Panc1 (cell line): ENCODE measurements at regions not wholly inside any gene's neighbourhood (a gene's known extent, or its start where the extent isn't known, plus 50 kb on each side); places are given as distances from the start of the nearest gene placed in this dataset.

ENCODE experiments used
- ATAC-seq: fragments of 200-7000 bp; cut with Tn5 transposase; 2 replicates; pipeline ENCODE4 v1.9.1; 2020; ENCODE audit warnings: mild to moderate bottlenecking, moderate library complexity
- BruUV-seq: library from RNA; stranded (reverse); fragments of 400-500 nt; replicated peaks from 2 replicates; lab custom pipeline; 2021; lab: Mats Ljungman, UMichigan
- CTCF ChIA-PET: fragments of 300-600 bp; sonication (Branson Sonifier 250); formaldehyde crosslinking; loops from one replicate; lab custom pipeline; 2022; ENCODE audit warnings: antibody characterized with exemption; lab: Charles Lee
- POLR2A ChIA-PET: fragments of 300-600 bp; sonication (Branson Sonifier 250); formaldehyde crosslinking; loops from one replicate; lab custom pipeline; 2022; ENCODE audit warnings: antibody characterized with exemption; lab: Charles Lee
- DNase-seq: peaks from one replicate; pipeline ENCODE4 v3.0.0-alpha.2; 2010; ENCODE audit warnings: low read depth, low spot score
- H3K27ac ChIP-seq: 2 replicates; pipeline ENCODE4 v1.5.1; 2011; ENCODE audit warnings: mild to moderate bottlenecking, low read length, inconsistent platforms
- H3K27me3 ChIP-seq: fragments of 200-500 bp; sonication (Bioruptor generic); 2 replicates; pipeline ENCODE4 v1.6.0; 2014; ENCODE audit warnings: low read length, inconsistent platforms; ENCODE audit not compliant: control insufficient read depth, insufficient read depth
- H3K36me3 ChIP-seq: fragments of 200-500 bp; sonication (Bioruptor generic); 2 replicates; pipeline ENCODE4 v1.5.1; 2014; ENCODE audit warnings: inconsistent platforms, mild to moderate bottlenecking, low read length, moderate library complexity; ENCODE audit not compliant: control insufficient read depth, insufficient read depth
- H3K4me1 ChIP-seq: 2 replicates; pipeline ENCODE4 v1.5.1; 2011; ENCODE audit warnings: inconsistent platforms, mild to moderate bottlenecking, low read length, moderate library complexity; ENCODE audit not compliant: control insufficient read depth, insufficient read depth
- H3K4me3 ChIP-seq, 2 experiments: 2 replicates each; pipeline ENCODE4 v1.5.1; 2011 to 2012; ENCODE audit warnings: low read depth in 2 of 2, low read length in 2 of 2, mild to moderate bottlenecking in 2 of 2, inconsistent platforms in 1 of 2, moderate library complexity in 1 of 2
- H3K9me3 ChIP-seq: fragments of 200-500 bp; sonication (Bioruptor generic); 2 replicates; pipeline ENCODE4 v1.5.1; 2014; ENCODE audit warnings: low read depth, mild to moderate bottlenecking, inconsistent platforms, low read length, moderate library complexity; ENCODE audit not compliant: control insufficient read depth, insufficient read depth
- POLR2AphosphoS5 ChIP-seq: IDR thresholded peaks from 2 replicates; pipeline ENCODE4 v1.6.1; 2012; ENCODE audit warnings: mild to moderate bottlenecking, low read depth, low read length, moderate library complexity
- SIN3A ChIP-seq: IDR thresholded peaks from 2 replicates; pipeline ENCODE4 v1.6.1; 2012; ENCODE audit warnings: low read depth, mild to moderate bottlenecking, low read length, moderate library complexity, borderline replicate concordance; ENCODE audit not compliant: insufficient read depth
- TCF7L2 ChIP-seq: IDR thresholded peaks from 2 replicates; pipeline ENCODE4 v1.6.1; 2011; ENCODE audit warnings: mild to moderate bottlenecking, low read depth, low read length, inconsistent platforms
- in situ Hi-C: cut with HindIII; loops from 2 replicates; pipeline ENCODE4 v1.10.0; 2016; ENCODE audit warnings: low sequenced_read_pairs, low pct_unique_long_range_greater_than_20kb
- intact Hi-C: fragments of 100-400 bp; cut with micrococcal nuclease; formaldehyde crosslinking; loops from one replicate; pipeline ENCODE4 v1.10.0; 2022; ENCODE audit not compliant: unreplicated experiment
- TF ChIP-seq, protein P1 (sequence below): fragments of 450-650 bp; IDR thresholded peaks from 2 replicates; pipeline ENCODE4 v1.5.1; 2017; ENCODE audit warnings: mild to moderate bottlenecking
- TF ChIP-seq, protein P2 (sequence below), 2 experiments: IDR thresholded peaks; 2 replicates each; pipeline ENCODE4 v1.6.1; 2011 to 2012; ENCODE audit warnings: low read depth in 2 of 2, control low read depth in 1 of 2, low read length in 1 of 2, mild to moderate bottlenecking in 1 of 2, moderate library complexity in 1 of 2; ENCODE audit not compliant: insufficient read depth in 1 of 2

DNA sequence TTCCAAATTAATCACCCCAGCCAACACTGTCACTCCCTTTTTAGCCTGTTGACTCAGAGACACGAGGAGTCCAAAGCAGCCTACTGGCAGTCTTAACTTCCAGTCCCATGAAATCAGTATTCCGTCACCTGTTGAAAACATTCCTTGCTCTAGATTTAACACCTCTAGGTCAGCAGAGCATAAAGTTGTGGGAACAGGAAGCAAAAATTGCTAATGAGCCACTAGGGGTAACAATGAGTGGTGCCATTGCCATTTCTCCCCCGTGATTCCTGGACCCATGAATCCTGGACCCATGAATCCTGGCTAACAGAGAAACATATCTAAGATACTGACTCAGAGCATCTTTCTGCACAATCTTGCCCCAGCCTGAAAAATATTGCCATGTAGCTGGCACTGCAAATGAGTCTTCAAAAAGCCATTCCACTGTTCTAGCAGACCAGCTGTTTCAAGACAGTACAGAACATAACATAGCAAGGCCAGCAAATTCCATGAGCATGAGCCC is 252.7 kb upstream of the PTER start:
- TF ChIP-seq, protein P1, sequence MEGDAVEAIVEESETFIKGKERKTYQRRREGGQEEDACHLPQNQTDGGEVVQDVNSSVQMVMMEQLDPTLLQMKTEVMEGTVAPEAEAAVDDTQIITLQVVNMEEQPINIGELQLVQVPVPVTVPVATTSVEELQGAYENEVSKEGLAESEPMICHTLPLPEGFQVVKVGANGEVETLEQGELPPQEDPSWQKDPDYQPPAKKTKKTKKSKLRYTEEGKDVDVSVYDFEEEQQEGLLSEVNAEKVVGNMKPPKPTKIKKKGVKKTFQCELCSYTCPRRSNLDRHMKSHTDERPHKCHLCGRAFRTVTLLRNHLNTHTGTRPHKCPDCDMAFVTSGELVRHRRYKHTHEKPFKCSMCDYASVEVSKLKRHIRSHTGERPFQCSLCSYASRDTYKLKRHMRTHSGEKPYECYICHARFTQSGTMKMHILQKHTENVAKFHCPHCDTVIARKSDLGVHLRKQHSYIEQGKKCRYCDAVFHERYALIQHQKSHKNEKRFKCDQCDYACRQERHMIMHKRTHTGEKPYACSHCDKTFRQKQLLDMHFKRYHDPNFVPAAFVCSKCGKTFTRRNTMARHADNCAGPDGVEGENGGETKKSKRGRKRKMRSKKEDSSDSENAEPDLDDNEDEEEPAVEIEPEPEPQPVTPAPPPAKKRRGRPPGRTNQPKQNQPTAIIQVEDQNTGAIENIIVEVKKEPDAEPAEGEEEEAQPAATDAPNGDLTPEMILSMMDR: no peak
- no peak for TF ChIP-seq TCF7L2
- TF ChIP-seq SIN3A: no peak
- TF ChIP-seq, protein P2, sequence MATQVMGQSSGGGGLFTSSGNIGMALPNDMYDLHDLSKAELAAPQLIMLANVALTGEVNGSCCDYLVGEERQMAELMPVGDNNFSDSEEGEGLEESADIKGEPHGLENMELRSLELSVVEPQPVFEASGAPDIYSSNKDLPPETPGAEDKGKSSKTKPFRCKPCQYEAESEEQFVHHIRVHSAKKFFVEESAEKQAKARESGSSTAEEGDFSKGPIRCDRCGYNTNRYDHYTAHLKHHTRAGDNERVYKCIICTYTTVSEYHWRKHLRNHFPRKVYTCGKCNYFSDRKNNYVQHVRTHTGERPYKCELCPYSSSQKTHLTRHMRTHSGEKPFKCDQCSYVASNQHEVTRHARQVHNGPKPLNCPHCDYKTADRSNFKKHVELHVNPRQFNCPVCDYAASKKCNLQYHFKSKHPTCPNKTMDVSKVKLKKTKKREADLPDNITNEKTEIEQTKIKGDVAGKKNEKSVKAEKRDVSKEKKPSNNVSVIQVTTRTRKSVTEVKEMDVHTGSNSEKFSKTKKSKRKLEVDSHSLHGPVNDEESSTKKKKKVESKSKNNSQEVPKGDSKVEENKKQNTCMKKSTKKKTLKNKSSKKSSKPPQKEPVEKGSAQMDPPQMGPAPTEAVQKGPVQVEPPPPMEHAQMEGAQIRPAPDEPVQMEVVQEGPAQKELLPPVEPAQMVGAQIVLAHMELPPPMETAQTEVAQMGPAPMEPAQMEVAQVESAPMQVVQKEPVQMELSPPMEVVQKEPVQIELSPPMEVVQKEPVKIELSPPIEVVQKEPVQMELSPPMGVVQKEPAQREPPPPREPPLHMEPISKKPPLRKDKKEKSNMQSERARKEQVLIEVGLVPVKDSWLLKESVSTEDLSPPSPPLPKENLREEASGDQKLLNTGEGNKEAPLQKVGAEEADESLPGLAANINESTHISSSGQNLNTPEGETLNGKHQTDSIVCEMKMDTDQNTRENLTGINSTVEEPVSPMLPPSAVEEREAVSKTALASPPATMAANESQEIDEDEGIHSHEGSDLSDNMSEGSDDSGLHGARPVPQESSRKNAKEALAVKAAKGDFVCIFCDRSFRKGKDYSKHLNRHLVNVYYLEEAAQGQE (IDR thresholded peaks at IDR 0.05; ENCODE audit: insufficient read depth in 1 of 2, low read depth in 2 of 2, low read length in 1 of 2): no peak
- no peak for TF ChIP-seq POLR2AphosphoS5
- no peak for ATAC-seq
- POLR2A ChIA-PET: no interaction called here
- no peak overlapping the region for H3K4me3 ChIP-seq
- H3K4me1 ChIP-seq: no peaks in the 10 kb centered on the region
- CTCF ChIA-PET: no interaction called here
- no peaks in the 10 kb centered on the region; the same call in 1 of the 2 replicates for H3K36me3 ChIP-seq
- no peaks in the 10 kb centered on the region for H3K9me3 ChIP-seq
- in situ Hi-C loops: no loop called here
- no TSS peak for BruUV-seq
- intact Hi-C loops: no loop called here
- no peak overlapping the region for H3K27ac ChIP-seq
- no peak for DNase-seq
- H3K27me3 ChIP-seq: no peaks in the 10 kb centered on the region; the same call in 1 of the 2 replicates

DNA sequence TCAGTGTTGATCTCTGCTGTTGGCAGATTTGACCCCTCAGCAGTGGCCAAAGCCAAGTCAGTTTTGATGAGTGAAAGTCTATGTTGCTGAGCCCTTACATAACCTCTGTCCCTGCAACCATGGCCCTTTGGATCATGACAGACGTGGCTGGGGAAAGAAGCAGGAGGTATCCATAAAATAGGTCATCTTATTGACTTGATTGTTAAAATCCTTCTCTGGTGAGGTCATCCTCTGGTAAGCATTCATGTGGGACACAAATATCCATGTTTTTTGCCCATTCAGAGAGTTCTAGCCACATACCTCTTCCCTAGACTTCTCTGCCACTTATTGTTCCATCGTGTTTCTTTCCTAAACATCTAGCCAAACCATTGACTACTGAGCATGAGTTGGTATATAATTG is 251.9 kb upstream of the PTER start:
- Histone ChIP-seq H3K4me1 (no peaks in the 10 kb centered on the region), H3K9me3 (no peaks in the 10 kb centered on the region)
- POLR2A ChIA-PET: no interaction called here

More for the DNA sequence above, 251.9 kb upstream of the PTER start:
- intact Hi-C loops (no loop called here), in situ Hi-C loops (no loop called here)
- H3K27ac ChIP-seq: no peak overlapping the region
- H3K27me3 ChIP-seq: no peaks in the 10 kb centered on the region; the same call in 1 of the 2 replicates
- CTCF ChIA-PET: no interaction called here
- BruUV-seq: no TSS peak
- no peak for ATAC-seq
- TF ChIP-seq TCF7L2 (no peak), SIN3A (no peak), POLR2AphosphoS5 (no peak)
- TF ChIP-seq, protein P1: no peak
- TF ChIP-seq, protein P2 (IDR thresholded peaks at IDR 0.05; ENCODE audit: insufficient read depth in 1 of 2, low read depth in 2 of 2, low read length in 1 of 2): no peak
- DNase-seq: no peak
- no peak overlapping the region for H3K4me3 ChIP-seq
- H3K36me3 ChIP-seq: no peaks in the 10 kb centered on the region; the same call in 1 of the 2 replicates
